ENCODE measurements at regions not wholly inside any gene's neighbourhood (a gene's known extent, or its start where the extent isn't known, plus 50 kb on each side); places are given as distances from the start of the nearest gene placed in this dataset.

DNA sequence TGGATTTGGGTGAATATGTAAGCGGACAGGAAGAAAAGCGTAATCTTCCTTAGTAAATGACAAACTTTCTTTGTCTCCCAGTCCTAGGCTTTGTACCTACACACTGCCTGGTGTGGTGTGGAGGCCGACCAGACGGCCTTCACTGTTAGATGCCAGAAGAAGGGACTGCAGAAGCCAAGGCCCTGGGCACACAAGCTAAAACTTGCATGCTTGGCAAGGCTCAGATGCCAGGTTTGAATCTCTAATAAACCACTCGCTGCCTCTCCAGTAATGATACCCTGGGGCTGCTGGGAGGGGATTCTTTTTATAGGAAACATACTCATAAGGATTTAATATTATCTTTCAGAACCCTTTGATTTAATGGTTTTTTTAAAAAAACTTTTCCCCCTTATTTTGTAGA lies 263.8 kb downstream of the PTPRC start:
- TF ChIP-seq EP300 (IDR thresholded peaks at IDR 0.05) (no peak), POLR2AphosphoS5 (IDR thresholded peaks at IDR 0.05) (no peak), POLR2A (IDR thresholded peaks at IDR 0.05) (no peak)
- TF ChIP-seq, protein P1, sequence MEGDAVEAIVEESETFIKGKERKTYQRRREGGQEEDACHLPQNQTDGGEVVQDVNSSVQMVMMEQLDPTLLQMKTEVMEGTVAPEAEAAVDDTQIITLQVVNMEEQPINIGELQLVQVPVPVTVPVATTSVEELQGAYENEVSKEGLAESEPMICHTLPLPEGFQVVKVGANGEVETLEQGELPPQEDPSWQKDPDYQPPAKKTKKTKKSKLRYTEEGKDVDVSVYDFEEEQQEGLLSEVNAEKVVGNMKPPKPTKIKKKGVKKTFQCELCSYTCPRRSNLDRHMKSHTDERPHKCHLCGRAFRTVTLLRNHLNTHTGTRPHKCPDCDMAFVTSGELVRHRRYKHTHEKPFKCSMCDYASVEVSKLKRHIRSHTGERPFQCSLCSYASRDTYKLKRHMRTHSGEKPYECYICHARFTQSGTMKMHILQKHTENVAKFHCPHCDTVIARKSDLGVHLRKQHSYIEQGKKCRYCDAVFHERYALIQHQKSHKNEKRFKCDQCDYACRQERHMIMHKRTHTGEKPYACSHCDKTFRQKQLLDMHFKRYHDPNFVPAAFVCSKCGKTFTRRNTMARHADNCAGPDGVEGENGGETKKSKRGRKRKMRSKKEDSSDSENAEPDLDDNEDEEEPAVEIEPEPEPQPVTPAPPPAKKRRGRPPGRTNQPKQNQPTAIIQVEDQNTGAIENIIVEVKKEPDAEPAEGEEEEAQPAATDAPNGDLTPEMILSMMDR (IDR thresholded peaks at IDR 0.05) = no peak
- H3K9me3 ChIP-seq = no peaks in the 10 kb centered on the region
- no peak for DNase-seq (ENCODE audit: low spot score in 2 of 2)
- 49% methylated on average over 5 of the region's 5 CpGs for WGBS
- H3K4me1 ChIP-seq = peaks cover 14% of the 10 kb centered on the region
- H3K27me3 ChIP-seq = no peaks in the 10 kb centered on the region
- no peak overlapping the region for H3K4me3 ChIP-seq
- no peaks in the 10 kb centered on the region for H3K36me3 ChIP-seq
- no peak overlapping the region for H3K27ac ChIP-seq

- Histone ChIP-seq H3K27me3 (no peaks in the 10 kb centered on the region), H3K27ac (no peak overlapping the region), H3K4me3 (no peak overlapping the region), H3K9me3 (no peaks in the 10 kb centered on the region), H3K36me3 (no peaks in the 10 kb centered on the region), H3K4me1 (peaks cover 14% of the 10 kb centered on the region)
- TF ChIP-seq POLR2AphosphoS5 (IDR thresholded peaks at IDR 0.05) (no peak), POLR2A (IDR thresholded peaks at IDR 0.05) (no peak), EP300 (IDR thresholded peaks at IDR 0.05) (no peak)
- TF ChIP-seq, protein P1 (IDR thresholded peaks at IDR 0.05) = no peak
- DNase-seq (ENCODE audit: low spot score in 2 of 2) = no peak
- 25% methylated on average over 3 of the region's 3 CpGs for WGBS
Observed at GRCh38 chr1:198903203-198903602, 264.4 kb downstream of the PTPRC start.

DNA sequence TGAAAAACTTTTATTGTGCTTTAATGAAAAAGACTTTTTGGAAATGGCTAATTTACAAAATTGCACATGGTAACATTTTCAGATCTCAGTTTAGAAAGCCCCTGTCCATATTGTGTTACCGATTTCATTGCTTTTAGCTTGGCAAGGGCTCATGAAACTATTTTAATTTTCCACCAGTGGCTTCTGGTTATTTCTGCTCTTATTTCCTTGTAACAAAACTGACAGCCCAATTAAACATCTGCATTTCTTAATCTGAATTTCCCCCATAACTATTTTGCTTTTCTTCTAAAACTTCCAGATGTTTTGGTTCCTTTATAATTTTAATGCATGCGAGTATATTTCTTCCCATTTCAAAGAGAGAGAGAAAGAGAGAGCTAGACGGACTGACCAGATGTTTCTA lies 264.8 kb downstream of the PTPRC start:
- Histone ChIP-seq H3K27me3 (no peaks in the 10 kb centered on the region), H3K36me3 (no peaks in the 10 kb centered on the region), H3K9me3 (no peaks in the 10 kb centered on the region), H3K4me1 (peaks cover 14% of the 10 kb centered on the region), H3K4me3 (no peak overlapping the region), H3K27ac (no peak overlapping the region)
- no peak for DNase-seq (ENCODE audit: low spot score in 2 of 2)
- TF ChIP-seq POLR2AphosphoS5 (IDR thresholded peaks at IDR 0.05) (no peak), EP300 (IDR thresholded peaks at IDR 0.05) (no peak), POLR2A (IDR thresholded peaks at IDR 0.05) (no peak)
- TF ChIP-seq, protein P1 (IDR thresholded peaks at IDR 0.05) = no peak
- WGBS = 53% methylated on average over 3 of the region's 3 CpGs

GRCh38 chr1:198904321-198904720 lies 265.5 kb downstream of the PTPRC start:
- DNase-seq (ENCODE audit: low spot score in 2 of 2) = no peak
- no peak overlapping the region for H3K27ac ChIP-seq
- 53% methylated on average over 2 of the region's 2 CpGs for WGBS
- no peak overlapping the region for H3K4me3 ChIP-seq
- H3K9me3 ChIP-seq = no peaks in the 10 kb centered on the region
- H3K27me3 ChIP-seq = no peaks in the 10 kb centered on the region
- peaks cover 14% of the 10 kb centered on the region for H3K4me1 ChIP-seq
- no peaks in the 10 kb centered on the region for H3K36me3 ChIP-seq
- TF ChIP-seq EP300 (IDR thresholded peaks at IDR 0.05) (no peak), POLR2AphosphoS5 (IDR thresholded peaks at IDR 0.05) (no peak)

- no peak overlapping the region for H3K4me3 ChIP-seq
- WGBS = 83% methylated on average over 4 of the region's 4 CpGs
- no peak overlapping the region for H3K27ac ChIP-seq
- TF ChIP-seq POLR2AphosphoS5 (IDR thresholded peaks at IDR 0.05) (no peak), POLR2A (IDR thresholded peaks at IDR 0.05) (no peak), EP300 (IDR thresholded peaks at IDR 0.05) (no peak)
- TF ChIP-seq, protein P1 (IDR thresholded peaks at IDR 0.05) = no peak
- no peaks in the 10 kb centered on the region for H3K36me3 ChIP-seq
- peaks cover 14% of the 10 kb centered on the region for H3K4me1 ChIP-seq
- no peaks in the 10 kb centered on the region for H3K27me3 ChIP-seq
- DNase-seq (ENCODE audit: low spot score in 2 of 2) = no peak
- H3K9me3 ChIP-seq = no peaks in the 10 kb centered on the region
Observed at GRCh38 chr1:198906739-198907422, 268.0 kb downstream of the PTPRC start.

- Histone ChIP-seq H3K27ac (no peak overlapping the region), H3K9me3 (no peaks in the 10 kb centered on the region), H3K36me3 (no peaks in the 10 kb centered on the region), H3K4me1 (peaks cover 14% of the 10 kb centered on the region), H3K4me3 (no peak overlapping the region), H3K27me3 (no peaks in the 10 kb centered on the region)
- no peak for DNase-seq (ENCODE audit: low spot score in 2 of 2)
- 79% methylated on average over 3 of the region's 3 CpGs for WGBS
- TF ChIP-seq, protein P1 (IDR thresholded peaks at IDR 0.05) = no peak
- TF ChIP-seq EP300 (IDR thresholded peaks at IDR 0.05) = no peak
- TF ChIP-seq POLR2AphosphoS5 (IDR thresholded peaks at IDR 0.05) = no peak
- TF ChIP-seq POLR2A (IDR thresholded peaks at IDR 0.05) = no peak
Observed at GRCh38 chr1:198907423-198907746, 268.5 kb downstream of the PTPRC start.

Data from suprapubic skin (tissue), 4 donors.